C4-2B (cell line): ENCODE measurements at regions not wholly inside any gene's neighbourhood (a gene's known extent, or its start where the extent isn't known, plus 50 kb on each side); places are given as distances from the start of the nearest gene placed in this dataset.

ENCODE experiments used
- ZFX ChIP-seq: fragments of 450-650 bp; IDR thresholded peaks from 2 replicates; pipeline ENCODE4 v1.6.1; 2017
- TF ChIP-seq, protein P1 (sequence below): fragments of 450-650 bp; conservative IDR thresholded peaks from 2 replicates; pipeline ENCODE4 v1.5.1; 2017; ENCODE audit warnings: mild to moderate bottlenecking

DNA sequence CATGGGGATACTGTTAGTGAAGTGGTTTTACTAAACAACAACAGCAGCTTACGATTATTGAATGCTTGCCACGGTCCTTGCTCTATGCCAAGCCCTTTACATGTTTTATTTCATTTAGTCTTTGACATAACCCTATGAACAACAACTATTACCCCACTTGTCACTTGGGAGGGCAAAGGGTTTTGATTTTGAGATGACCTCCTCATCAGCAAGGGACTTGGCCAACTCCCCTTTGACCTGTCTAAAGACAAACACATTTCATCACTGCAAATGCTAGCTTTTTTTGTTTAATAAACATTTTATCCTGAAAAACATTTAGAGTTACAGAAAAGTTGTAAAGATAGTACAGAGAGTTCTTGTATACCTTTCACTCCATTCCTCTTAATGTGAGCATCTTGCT is 152.5 kb upstream of the WNT4 start:
- TF ChIP-seq, protein P1, sequence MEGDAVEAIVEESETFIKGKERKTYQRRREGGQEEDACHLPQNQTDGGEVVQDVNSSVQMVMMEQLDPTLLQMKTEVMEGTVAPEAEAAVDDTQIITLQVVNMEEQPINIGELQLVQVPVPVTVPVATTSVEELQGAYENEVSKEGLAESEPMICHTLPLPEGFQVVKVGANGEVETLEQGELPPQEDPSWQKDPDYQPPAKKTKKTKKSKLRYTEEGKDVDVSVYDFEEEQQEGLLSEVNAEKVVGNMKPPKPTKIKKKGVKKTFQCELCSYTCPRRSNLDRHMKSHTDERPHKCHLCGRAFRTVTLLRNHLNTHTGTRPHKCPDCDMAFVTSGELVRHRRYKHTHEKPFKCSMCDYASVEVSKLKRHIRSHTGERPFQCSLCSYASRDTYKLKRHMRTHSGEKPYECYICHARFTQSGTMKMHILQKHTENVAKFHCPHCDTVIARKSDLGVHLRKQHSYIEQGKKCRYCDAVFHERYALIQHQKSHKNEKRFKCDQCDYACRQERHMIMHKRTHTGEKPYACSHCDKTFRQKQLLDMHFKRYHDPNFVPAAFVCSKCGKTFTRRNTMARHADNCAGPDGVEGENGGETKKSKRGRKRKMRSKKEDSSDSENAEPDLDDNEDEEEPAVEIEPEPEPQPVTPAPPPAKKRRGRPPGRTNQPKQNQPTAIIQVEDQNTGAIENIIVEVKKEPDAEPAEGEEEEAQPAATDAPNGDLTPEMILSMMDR: no peak
- no peak for TF ChIP-seq ZFX
